ENCODE measurements at regions not wholly inside any gene's neighbourhood (a gene's known extent, or its start where the extent isn't known, plus 50 kb on each side); places are given as distances from the start of the nearest gene placed in this dataset.

GRCh38 chr9:27870404-27870803, 297.1 kb upstream of the C9orf72 start:
- intact Hi-C loops (cut with micrococcal nuclease), result no loop called here

- intact Hi-C loops (cut with micrococcal nuclease), result no loop called here
Observed at GRCh38 chr9:27880156-27880555, 306.9 kb upstream of the C9orf72 start.

- intact Hi-C loops (cut with micrococcal nuclease), result no loop called here
Observed at GRCh38 chr9:27880635-27881034, 307.4 kb upstream of the C9orf72 start.

- intact Hi-C loops (cut with micrococcal nuclease), result loop anchor here (1.0 to 2.0 kb wide), 2 partner anchors 162 to 556 kb away; no protein-coding TSS in a partner anchor
Observed at GRCh38 chr9:27888661-27889295, 315.5 kb upstream of the C9orf72 start.

GRCh38 chr9:27924502-27924901, 351.2 kb upstream of the C9orf72 start:
- intact Hi-C loops (cut with micrococcal nuclease), result no loop called here

DNA sequence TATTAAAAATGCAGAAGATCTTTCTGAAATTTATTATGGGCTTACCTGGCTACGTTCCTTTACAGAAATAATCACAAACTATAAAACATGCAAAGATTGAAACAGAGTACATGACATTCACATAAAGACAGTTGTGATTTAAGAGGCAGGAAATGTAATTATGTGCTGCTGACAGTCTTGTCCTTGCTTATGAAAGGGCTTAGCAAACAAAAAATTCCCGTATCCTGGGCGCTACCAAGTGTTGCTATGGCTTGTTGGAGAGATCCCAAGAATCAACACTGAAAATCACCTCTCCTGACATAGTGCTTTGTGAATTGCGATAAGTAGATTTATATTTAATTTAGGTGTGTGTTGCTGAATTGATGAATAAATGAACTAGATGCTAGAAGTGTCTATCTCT, 352.5 kb upstream of the C9orf72 start:
- intact Hi-C loops (cut with micrococcal nuclease), result no loop called here

- intact Hi-C loops (cut with micrococcal nuclease), result no loop called here
Observed at GRCh38 chr9:27929841-27930240, 356.6 kb upstream of the C9orf72 start.

DNA sequence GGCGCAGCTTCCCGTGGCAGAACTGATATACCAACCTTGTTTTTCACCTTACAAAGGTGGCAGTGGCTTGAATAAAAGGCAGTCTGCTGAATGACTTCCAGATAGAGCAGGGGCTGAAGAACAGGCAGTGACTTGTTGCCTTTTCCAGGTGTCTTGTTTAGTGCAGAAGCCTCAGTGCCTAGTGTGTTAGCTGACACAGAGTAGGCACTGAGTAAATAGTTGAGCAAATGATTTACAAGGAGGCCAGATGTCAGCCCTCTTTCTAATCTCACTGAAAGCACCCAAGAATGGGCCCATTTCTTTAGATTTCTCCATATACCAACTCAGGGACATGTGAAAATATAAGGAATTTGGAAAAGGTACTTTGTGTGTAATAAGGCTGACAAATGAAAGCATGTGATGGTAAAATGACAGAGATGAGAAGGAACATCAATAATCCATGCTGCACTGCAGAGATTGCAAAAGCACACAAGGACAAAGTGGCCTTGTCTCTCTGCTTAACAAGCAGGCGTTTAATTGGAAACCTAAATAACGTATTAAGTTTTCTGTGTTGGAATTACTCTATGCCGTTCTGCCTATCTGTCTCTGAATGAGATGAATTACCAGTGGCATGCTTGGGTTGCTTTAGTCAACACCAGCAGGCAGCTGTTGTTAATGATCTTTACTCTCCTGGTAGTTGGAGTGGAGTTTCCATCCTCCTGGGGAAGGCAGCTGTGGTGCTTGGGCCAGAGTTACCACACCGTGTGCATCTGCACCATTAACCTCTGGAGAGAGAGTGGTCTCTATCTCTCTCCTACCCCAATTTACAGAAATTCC, 360.1 kb upstream of the C9orf72 start:
- intact Hi-C loops (cut with micrococcal nuclease), result no loop called here

GRCh38 chr9:27934471-27934870, 361.2 kb upstream of the C9orf72 start:
- intact Hi-C loops (cut with micrococcal nuclease), result no loop called here

DNA sequence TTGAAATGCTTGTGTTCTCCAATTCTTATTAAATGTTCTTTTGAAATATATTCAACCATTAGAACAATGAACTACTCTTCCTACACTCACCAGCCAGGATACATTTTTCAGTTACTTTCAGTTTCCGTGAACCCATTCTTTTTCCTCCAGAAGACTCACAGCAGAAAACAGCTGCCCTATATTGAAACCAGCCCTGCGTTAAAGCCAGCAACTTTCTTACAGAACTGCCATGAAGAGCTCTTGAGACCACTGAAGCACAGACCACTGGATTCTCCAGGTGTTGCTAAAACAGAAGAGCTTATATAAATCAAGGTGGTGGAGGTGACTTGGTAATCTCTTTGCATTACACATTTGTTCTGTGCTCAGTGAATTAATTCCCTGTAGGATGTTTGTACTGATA, 365.9 kb upstream of the C9orf72 start:
- intact Hi-C loops (cut with micrococcal nuclease), result no loop called here

DNA sequence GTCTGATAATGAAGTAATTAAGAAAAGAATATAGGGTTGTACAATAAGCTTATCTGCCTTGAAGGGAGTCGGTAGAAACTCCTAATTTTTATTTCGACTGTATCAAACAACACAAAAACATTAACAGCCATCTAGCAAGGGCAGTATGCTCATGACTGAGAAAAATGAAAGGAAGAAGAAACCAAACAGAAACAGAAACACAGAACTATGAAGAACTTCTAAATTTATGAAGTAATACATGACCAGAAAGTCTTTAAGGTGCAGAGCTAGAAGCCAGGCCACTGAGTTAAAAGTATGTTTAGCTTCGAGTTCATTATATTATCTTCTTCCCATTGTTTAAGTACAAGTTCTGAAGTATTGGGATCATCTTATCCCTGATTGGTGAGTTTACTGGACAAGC, 367.3 kb upstream of the C9orf72 start:
- intact Hi-C loops (cut with micrococcal nuclease), result no loop called here

DNA sequence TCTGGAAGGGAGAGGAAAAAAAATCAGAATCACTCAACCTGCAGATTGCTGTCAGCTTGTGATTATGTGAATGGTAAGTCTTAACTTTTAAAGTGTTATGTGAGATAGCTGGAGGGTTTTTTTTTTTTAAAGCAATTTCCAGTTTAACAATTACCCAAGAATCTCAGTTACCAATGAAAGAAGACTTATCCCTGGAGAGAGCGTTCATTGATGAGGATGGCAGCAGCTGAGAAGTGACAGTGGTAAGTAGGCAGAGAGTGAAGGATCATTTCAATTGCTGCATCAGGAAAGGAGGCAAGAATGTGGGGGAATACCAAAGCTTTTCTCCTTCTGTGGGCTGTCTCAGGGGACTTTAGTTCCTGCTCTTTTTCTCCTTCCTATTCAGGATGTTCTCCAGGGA, 370.2 kb upstream of the C9orf72 start:
- intact Hi-C loops (cut with micrococcal nuclease), result no loop called here

GRCh38 chr9:27945386-27945785, 372.1 kb upstream of the C9orf72 start:
- intact Hi-C loops (cut with micrococcal nuclease), result no loop called here

GRCh38 chr9:27950382-27950781, 377.1 kb upstream of the C9orf72 start:
- intact Hi-C loops (cut with micrococcal nuclease), result no loop called here

DNA sequence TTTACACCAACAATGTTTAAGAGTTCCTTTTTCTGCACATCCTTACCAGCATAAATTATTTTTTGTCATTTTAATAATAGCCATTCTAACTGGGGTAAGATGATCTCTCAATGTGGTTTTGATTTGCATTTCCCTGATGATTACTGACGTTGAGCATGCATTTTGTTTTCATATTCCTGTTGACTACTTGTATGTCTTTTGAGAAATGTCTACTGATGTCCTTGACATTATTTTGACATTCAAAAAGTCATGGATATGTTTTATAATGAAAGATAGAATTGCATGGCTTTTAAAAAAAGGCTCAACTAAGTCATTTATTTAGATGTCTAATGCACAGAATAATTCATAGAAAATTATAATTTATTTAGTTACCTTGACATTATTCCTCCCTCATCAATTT, 381.6 kb upstream of the C9orf72 start:
- intact Hi-C loops (cut with micrococcal nuclease), result no loop called here

DNA sequence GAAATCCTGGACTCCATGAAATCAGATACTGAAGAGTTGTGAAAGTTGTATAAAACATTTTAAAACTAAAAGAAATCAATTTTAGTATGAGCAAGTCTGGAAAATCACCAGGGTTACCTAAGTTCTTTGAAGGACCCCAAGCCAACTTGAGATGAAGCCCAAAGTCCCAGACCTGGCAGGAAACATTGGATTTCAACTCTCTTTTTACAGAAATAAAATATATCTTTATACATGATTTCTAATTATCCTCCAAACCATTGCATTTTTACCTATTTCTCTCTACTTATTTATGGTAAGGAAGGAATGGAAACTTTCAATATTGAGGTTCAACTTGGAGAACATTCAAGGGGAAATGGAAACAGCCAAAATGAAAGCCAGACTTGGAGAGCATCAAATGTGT, 390.6 kb upstream of the C9orf72 start:
- intact Hi-C loops (cut with micrococcal nuclease), result no loop called here

GRCh38 chr9:27967210-27967609, 393.9 kb upstream of the C9orf72 start:
- intact Hi-C loops (cut with micrococcal nuclease), result no loop called here

DNA sequence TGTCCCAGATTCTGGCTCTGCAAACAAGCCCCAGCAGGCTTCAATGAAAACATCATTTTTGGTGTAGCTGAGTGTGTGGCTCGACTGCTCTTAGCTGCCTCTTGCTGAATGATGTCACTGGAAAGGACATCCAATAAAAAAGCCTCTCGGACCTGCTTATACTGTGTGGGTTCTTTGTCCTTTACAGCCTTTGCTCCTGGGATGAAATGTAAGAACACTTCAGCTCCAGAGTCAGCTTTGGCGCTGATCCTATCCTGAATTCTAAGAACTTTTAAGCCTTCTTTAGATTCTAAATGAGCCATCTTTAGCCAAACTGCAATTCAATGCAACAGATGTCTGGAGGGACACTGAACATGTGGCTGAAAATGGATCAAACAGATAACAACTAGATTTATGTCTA, 404.6 kb upstream of the C9orf72 start:
- intact Hi-C loops (cut with micrococcal nuclease), result no loop called here

- intact Hi-C loops (cut with micrococcal nuclease), result no loop called here
Observed at GRCh38 chr9:27985714-27986113, 412.4 kb upstream of the C9orf72 start.

DNA sequence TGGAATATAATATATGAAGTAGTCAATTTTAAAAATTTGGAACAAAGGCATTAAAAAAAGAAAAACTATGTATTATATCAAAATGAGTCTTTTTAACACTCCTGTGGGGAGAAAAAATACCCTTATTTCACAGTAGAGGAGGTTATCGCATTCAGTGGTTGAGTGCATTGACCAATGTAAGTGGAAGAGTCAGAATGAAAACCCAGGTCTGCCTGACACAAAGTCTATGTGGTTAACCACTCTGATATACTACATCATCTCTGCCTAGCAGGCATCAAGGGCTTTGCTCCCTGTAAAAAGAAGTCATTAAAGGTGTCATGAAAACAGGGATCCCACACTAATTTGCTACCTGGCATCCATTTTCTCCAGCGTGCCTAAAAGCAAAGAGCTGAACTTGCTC, 417.2 kb upstream of the C9orf72 start:
- intact Hi-C loops (cut with micrococcal nuclease), result no loop called here

- intact Hi-C loops (cut with micrococcal nuclease), result no loop called here
Observed at GRCh38 chr9:27991221-27991620, 417.9 kb upstream of the C9orf72 start.

DNA sequence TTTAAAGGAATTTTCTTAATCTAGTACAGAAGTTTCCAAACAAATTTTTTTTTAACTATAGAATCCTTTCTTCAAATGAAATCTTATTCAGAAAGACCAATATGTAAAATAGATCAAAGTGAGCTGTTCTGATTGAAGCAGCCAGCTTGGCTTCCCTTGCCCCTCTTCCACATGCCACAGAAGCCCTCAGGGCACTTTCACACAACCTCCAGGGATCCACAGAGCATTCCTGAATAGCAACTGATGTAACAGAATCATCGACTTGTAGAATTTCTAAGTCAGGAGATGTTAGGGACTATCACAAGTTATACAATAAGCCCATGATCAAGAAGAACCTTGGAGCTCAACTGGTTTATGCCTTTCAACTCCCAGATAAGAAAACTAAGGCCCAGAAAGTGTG, 427.8 kb upstream of the C9orf72 start:
- intact Hi-C loops (cut with micrococcal nuclease), result no loop called here

DNA sequence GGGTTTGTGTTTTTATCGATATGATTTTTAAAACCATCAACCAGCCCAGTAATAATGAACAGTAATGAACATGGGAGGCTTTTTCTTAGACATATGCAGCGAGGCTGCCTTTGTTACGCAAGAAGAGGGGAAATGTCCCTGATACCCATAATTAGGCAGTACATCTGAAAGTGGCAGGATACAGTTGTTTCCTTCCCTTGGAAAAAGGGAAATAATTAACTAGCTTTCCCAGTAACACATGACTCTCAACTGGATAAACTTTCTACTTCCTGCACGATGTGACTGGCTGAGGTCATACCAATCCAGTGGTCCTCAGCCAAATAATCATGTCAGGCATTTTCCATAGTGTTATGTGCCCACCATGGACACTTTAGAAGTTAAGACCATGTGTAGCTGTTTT, 431.6 kb upstream of the C9orf72 start:
- intact Hi-C loops (cut with micrococcal nuclease), result no loop called here
